ENCODE measurements at regions not wholly inside any gene's neighbourhood (a gene's known extent, or its start where the extent isn't known, plus 50 kb on each side); places are given as distances from the start of the nearest gene placed in this dataset.

DNA sequence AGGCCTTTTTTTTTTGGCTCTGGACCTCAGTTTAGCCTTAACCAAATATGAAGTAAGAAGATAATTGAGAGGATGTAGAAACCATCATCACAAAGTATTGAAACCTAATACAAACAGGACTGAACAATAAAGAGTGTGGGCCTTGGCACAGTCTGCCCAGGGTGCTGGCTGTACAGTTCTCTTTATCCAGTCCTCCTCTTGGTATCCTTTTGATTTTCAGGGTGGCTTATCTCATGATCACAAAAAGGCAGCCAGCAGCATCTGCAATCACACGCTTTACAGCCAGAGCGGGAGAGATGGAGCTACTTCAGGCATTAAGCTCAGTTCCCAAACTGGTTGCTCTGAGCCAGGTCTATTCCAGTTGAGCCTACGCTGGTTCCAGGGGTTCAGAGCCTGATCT is 239.7 kb downstream of the RPLP1 start:
- Histone ChIP-seq H3K79me2 (ENCODE audit: control insufficient read depth, low read length) (no peaks in the 10 kb centered on the region), H3K4me3 (ENCODE audit: low read length) (no peak overlapping the region), H3K27ac (ENCODE audit: low read depth, low read length) (no peak overlapping the region), H3K9me2 (replicated peaks; ENCODE audit: control insufficient read depth, low read length) (no peaks in the 10 kb centered on the region), H3F3A (ENCODE audit: control insufficient read depth, insufficient read depth) (no peaks in the 10 kb centered on the region), H3K4me1 (ENCODE audit: control insufficient read depth, low read length) (no peaks in the 10 kb centered on the region), H3K4me2 (ENCODE audit: low read length) (no peak overlapping the region), H3K36me3 (ENCODE audit: control insufficient read depth, low read length) (no peaks in the 10 kb centered on the region), H4K20me1 (ENCODE audit: control insufficient read depth, insufficient read depth, low read depth, low read length) (no peaks in the 10 kb centered on the region), H3K27me3 (ENCODE audit: control insufficient read depth, low read length) (peaks cover 23% of the 10 kb centered on the region), H3K9me3 (ENCODE audit: control insufficient read depth, insufficient read depth, low read length) (peaks cover 18% of the 10 kb centered on the region)
- TF ChIP-seq, protein P1, sequence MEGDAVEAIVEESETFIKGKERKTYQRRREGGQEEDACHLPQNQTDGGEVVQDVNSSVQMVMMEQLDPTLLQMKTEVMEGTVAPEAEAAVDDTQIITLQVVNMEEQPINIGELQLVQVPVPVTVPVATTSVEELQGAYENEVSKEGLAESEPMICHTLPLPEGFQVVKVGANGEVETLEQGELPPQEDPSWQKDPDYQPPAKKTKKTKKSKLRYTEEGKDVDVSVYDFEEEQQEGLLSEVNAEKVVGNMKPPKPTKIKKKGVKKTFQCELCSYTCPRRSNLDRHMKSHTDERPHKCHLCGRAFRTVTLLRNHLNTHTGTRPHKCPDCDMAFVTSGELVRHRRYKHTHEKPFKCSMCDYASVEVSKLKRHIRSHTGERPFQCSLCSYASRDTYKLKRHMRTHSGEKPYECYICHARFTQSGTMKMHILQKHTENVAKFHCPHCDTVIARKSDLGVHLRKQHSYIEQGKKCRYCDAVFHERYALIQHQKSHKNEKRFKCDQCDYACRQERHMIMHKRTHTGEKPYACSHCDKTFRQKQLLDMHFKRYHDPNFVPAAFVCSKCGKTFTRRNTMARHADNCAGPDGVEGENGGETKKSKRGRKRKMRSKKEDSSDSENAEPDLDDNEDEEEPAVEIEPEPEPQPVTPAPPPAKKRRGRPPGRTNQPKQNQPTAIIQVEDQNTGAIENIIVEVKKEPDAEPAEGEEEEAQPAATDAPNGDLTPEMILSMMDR (IDR thresholded peaks at IDR 0.05; ENCODE audit: low read depth, low read length, poor library complexity, severe bottlenecking) = no peak
- TF ChIP-seq EZH2phosphoT487 (IDR thresholded peaks at IDR 0.05; ENCODE audit: borderline replicate concordance, low read length) = no peak

GRCh38 chr15:69693059-69693458 is 240.4 kb downstream of the RPLP1 start:
- Histone ChIP-seq H3K36me3 (ENCODE audit: control insufficient read depth, low read length) (no peaks in the 10 kb centered on the region), H3K4me3 (ENCODE audit: low read length) (no peak overlapping the region), H3K27ac (ENCODE audit: low read depth, low read length) (no peak overlapping the region), H3F3A (ENCODE audit: control insufficient read depth, insufficient read depth) (no peaks in the 10 kb centered on the region), H3K4me1 (ENCODE audit: control insufficient read depth, low read length) (no peaks in the 10 kb centered on the region), H3K9me3 (ENCODE audit: control insufficient read depth, insufficient read depth, low read length) (peaks cover 17% of the 10 kb centered on the region), H3K27me3 (ENCODE audit: control insufficient read depth, low read length) (peaks cover 29% of the 10 kb centered on the region), H3K79me2 (ENCODE audit: control insufficient read depth, low read length) (no peaks in the 10 kb centered on the region), H4K20me1 (ENCODE audit: control insufficient read depth, insufficient read depth, low read depth, low read length) (no peaks in the 10 kb centered on the region), H3K4me2 (ENCODE audit: low read length) (no peak overlapping the region), H3K9me2 (replicated peaks; ENCODE audit: control insufficient read depth, low read length) (no peaks in the 10 kb centered on the region)
- TF ChIP-seq, protein P1 (IDR thresholded peaks at IDR 0.05; ENCODE audit: low read depth, low read length, poor library complexity, severe bottlenecking) = no peak
- no peak for TF ChIP-seq EZH2phosphoT487 (IDR thresholded peaks at IDR 0.05; ENCODE audit: borderline replicate concordance, low read length)

GRCh38 chr15:69696946-69697345 is 244.3 kb downstream of the RPLP1 start:
- H3K9me3 ChIP-seq (ENCODE audit: control insufficient read depth, insufficient read depth, low read length) = no peaks in the 10 kb centered on the region
- H3K36me3 ChIP-seq (ENCODE audit: control insufficient read depth, low read length) = no peaks in the 10 kb centered on the region
- no peaks in the 10 kb centered on the region for H3F3A ChIP-seq (ENCODE audit: control insufficient read depth, insufficient read depth)
- no peaks in the 10 kb centered on the region for H4K20me1 ChIP-seq (ENCODE audit: control insufficient read depth, insufficient read depth, low read depth, low read length)
- H3K9me2 ChIP-seq (replicated peaks; ENCODE audit: control insufficient read depth, low read length) = no peaks in the 10 kb centered on the region
- no peak overlapping the region for H3K4me3 ChIP-seq (ENCODE audit: low read length)
- H3K4me2 ChIP-seq (ENCODE audit: low read length) = no peak overlapping the region
- peaks cover 47% of the 10 kb centered on the region for H3K27me3 ChIP-seq (ENCODE audit: control insufficient read depth, low read length)
- no peak for TF ChIP-seq EZH2phosphoT487 (IDR thresholded peaks at IDR 0.05; ENCODE audit: borderline replicate concordance, low read length)
- TF ChIP-seq, protein P1 (IDR thresholded peaks at IDR 0.05; ENCODE audit: low read depth, low read length, poor library complexity, severe bottlenecking) = no peak
- no peak overlapping the region for H3K27ac ChIP-seq (ENCODE audit: low read depth, low read length)
- H3K4me1 ChIP-seq (ENCODE audit: control insufficient read depth, low read length) = no peaks in the 10 kb centered on the region
- no peaks in the 10 kb centered on the region for H3K79me2 ChIP-seq (ENCODE audit: control insufficient read depth, low read length)

DNA sequence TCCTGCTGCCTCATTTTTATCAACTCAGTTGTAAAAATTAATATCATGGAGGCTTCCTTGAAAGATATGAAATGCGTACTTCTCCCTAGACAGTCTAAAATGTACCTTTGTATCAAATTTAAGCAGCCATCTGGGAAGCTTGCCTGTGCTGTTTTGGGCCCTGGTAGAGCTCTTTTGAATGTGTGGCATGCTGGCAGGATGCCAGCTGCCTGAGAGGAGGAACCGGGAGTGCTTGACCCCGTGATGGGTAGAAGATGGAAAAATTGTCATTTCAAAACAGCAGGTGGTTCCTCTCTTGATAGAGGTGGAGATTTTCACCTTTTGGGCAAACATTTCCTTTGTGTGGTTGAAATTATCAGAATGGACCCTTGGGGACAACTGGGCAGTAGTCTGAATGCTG is 245.3 kb downstream of the RPLP1 start:
- H4K20me1 ChIP-seq (ENCODE audit: control insufficient read depth, insufficient read depth, low read depth, low read length) = no peaks in the 10 kb centered on the region
- no peaks in the 10 kb centered on the region for H3K36me3 ChIP-seq (ENCODE audit: control insufficient read depth, low read length)
- TF ChIP-seq, protein P1 (IDR thresholded peaks at IDR 0.05; ENCODE audit: low read depth, low read length, poor library complexity, severe bottlenecking) = no peak
- TF ChIP-seq EZH2phosphoT487 (IDR thresholded peaks at IDR 0.05; ENCODE audit: borderline replicate concordance, low read length) = no peak
- no peaks in the 10 kb centered on the region for H3F3A ChIP-seq (ENCODE audit: control insufficient read depth, insufficient read depth)
- no peaks in the 10 kb centered on the region for H3K9me3 ChIP-seq (ENCODE audit: control insufficient read depth, insufficient read depth, low read length)
- no peaks in the 10 kb centered on the region for H3K4me1 ChIP-seq (ENCODE audit: control insufficient read depth, low read length)
- H3K79me2 ChIP-seq (ENCODE audit: control insufficient read depth, low read length) = no peaks in the 10 kb centered on the region
- peaks cover 45% of the 10 kb centered on the region for H3K27me3 ChIP-seq (ENCODE audit: control insufficient read depth, low read length)
- no peak overlapping the region for H3K4me2 ChIP-seq (ENCODE audit: low read length)
- H3K9me2 ChIP-seq (replicated peaks; ENCODE audit: control insufficient read depth, low read length) = no peaks in the 10 kb centered on the region
- no peak overlapping the region for H3K4me3 ChIP-seq (ENCODE audit: low read length)
- H3K27ac ChIP-seq (ENCODE audit: low read depth, low read length) = no peak overlapping the region

Measured in DOHH2 (cell line).